ENCODE measurements at regions not wholly inside any gene's neighbourhood (a gene's known extent, or its start where the extent isn't known, plus 50 kb on each side); places are given as distances from the start of the nearest gene placed in this dataset.

GRCh38 chr6:1053586-1053985 lies 258.3 kb upstream of the FOXQ1 start:
- DNase-seq = no peak

- no peak for DNase-seq
Measured at GRCh38 chr6:1052262-1052661, 259.6 kb upstream of the FOXQ1 start.

- DNase-seq = no peak
Measured at GRCh38 chr6:1049900-1050299, 262.0 kb upstream of the FOXQ1 start.

GRCh38 chr6:1049170-1049569 lies 262.7 kb upstream of the FOXQ1 start:
- DNase-seq = no peak

- DNase-seq = no peak
Measured at GRCh38 chr6:1047981-1048541, 263.8 kb upstream of the FOXQ1 start.

- no peak for DNase-seq
Measured at GRCh38 chr6:1045239-1045638, 266.7 kb upstream of the FOXQ1 start.

GRCh38 chr6:1044040-1044836 lies 267.7 kb upstream of the FOXQ1 start:
- DNase-seq = no peak

- DNase-seq = no peak
Measured at GRCh38 chr6:1043458-1043836, 268.5 kb upstream of the FOXQ1 start.

- no peak for DNase-seq
Measured at GRCh38 chr6:1042583-1043457, 269.1 kb upstream of the FOXQ1 start.

GRCh38 chr6:1040393-1040792 lies 271.5 kb upstream of the FOXQ1 start:
- no peak for DNase-seq

GRCh38 chr6:1039746-1040145 lies 272.2 kb upstream of the FOXQ1 start:
- DNase-seq = no peak

- DNase-seq = no peak
Measured at GRCh38 chr6:1039191-1039590, 272.7 kb upstream of the FOXQ1 start.

- no peak for DNase-seq
Measured at GRCh38 chr6:1037430-1038202, 274.3 kb upstream of the FOXQ1 start.

GRCh38 chr6:1035401-1035800 lies 276.5 kb upstream of the FOXQ1 start:
- DNase-seq = no peak

- DNase-seq = no peak
Measured at GRCh38 chr6:1031720-1032119, 280.2 kb upstream of the FOXQ1 start.

GRCh38 chr6:1029141-1029540 lies 282.8 kb upstream of the FOXQ1 start:
- DNase-seq = no peak

- DNase-seq = no peak
Measured at GRCh38 chr6:1028723-1029122, 283.2 kb upstream of the FOXQ1 start.

- no peak for DNase-seq
Measured at GRCh38 chr6:1027795-1028569, 283.9 kb upstream of the FOXQ1 start.

- DNase-seq = no peak
Measured at GRCh38 chr6:1027109-1027794, 284.6 kb upstream of the FOXQ1 start.

- DNase-seq = no peak
Measured at GRCh38 chr6:1025821-1026220, 286.1 kb upstream of the FOXQ1 start.

- DNase-seq = no peak
Measured at GRCh38 chr6:1024587-1024986, 287.3 kb upstream of the FOXQ1 start.

GRCh38 chr6:1024161-1024560 lies 287.7 kb upstream of the FOXQ1 start:
- no peak for DNase-seq
